Spinal cord (tissue), 9 donors: ENCODE measurements at regions not wholly inside any gene's neighbourhood (a gene's known extent, or its start where the extent isn't known, plus 50 kb on each side); places are given as distances from the start of the nearest gene placed in this dataset.

Source experiments
- DNase-seq, 6 donors: peaks; one replicate each; pipeline versions ENCODE4 v3.0.0 to v3.0.0-alpha.2; 2013 to 2015; ENCODE audit warnings: low spot score in 6 of 6, low read depth in 4 of 6
- H3K27ac ChIP-seq: one replicate; pipeline ENCODE4 v1.5.1; 2013; ENCODE audit warnings: low read depth, low read length, control low read depth
- H3K27me3 ChIP-seq: one replicate; pipeline ENCODE4 v1.6.1; 2013; ENCODE audit warnings: low read length; ENCODE audit not compliant: control insufficient read depth, insufficient read depth
- H3K36me3 ChIP-seq: one replicate; pipeline ENCODE4 v1.6.1; 2013; ENCODE audit warnings: low read length; ENCODE audit not compliant: control insufficient read depth, insufficient read depth
- H3K4me1 ChIP-seq: one replicate; pipeline ENCODE4 v1.6.1; 2013; ENCODE audit warnings: low read length; ENCODE audit not compliant: control insufficient read depth, insufficient read depth
- H3K4me3 ChIP-seq: one replicate; pipeline ENCODE4 v1.5.1; 2013; ENCODE audit warnings: low read depth, low read length, control low read depth
- H3K9me3 ChIP-seq: one replicate; pipeline ENCODE4 v1.6.1; 2013; ENCODE audit warnings: low read length; ENCODE audit not compliant: control insufficient read depth, insufficient read depth
- WGBS: methylation state at CpG from one replicate; pipeline ENCODE4 v1.1.5; 2013; ENCODE audit warnings: missing lambda C conversion rate; ENCODE audit not compliant: insufficient coverage; 5-methylcytosine and 5-hydroxymethylcytosine counted together
- donor health status: healthy.

DNA sequence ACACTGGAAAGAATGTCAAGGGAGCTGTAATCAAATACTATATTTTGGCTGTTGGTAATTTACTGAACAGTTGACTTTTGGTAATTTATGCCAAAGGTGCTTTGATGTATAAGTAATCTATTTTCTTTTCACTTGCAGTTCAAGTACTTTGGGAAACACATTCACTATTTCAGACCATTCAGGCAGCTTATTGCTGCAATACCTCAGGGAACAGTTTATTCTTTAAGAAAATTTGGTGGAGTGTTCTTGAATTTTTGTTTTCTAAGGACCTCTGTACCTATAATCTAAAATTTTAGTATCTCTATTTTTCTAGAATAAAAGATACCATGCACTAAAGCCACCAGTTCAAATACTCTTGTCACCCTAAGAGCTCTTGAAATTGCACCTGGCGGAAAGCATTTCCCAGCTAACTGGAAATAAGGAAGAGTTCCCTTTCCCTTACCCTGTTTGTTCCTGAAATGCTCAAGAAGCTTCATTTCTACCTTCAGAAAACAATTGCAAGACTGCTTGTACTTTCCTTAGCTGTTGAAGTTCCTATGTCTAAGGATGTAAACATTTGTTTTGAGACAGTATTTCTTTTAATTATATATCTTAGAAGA lies 633.5 kb upstream of the FAT1 start:
- Histone ChIP-seq H3K9me3 (no peaks in the 10 kb centered on the region), H3K27ac (no peak overlapping the region), H3K4me1 (no peaks in the 10 kb centered on the region), H3K36me3 (no peaks in the 10 kb centered on the region), H3K27me3 (no peaks in the 10 kb centered on the region), H3K4me3 (no peak overlapping the region)
- WGBS = no CpG with 5 or more reads among the region's 1 CpG
- no peak for DNase-seq

DNA sequence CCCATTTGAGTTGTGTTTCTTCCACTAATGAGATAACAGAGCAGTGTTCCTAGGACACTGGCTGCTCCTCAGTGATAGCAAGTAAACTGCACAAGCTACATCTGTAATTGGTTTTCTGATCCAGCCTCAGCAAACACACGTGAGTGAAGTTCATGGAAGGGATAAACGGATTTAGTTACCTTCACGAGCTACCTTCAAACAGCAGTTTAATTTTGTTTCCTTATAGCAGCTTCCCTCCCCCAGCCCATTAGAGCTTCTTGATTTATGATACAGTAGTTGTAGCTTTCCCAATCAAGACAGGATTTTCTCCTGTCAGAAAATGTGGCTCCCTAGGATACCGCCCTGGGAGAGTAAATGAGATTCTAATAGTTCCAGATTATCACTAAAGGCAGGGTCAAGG lies 634.2 kb upstream of the FAT1 start:
- DNase-seq = peak in 1 of 6 donors; percentile 58
- no CpG with 5 or more reads among the region's 4 CpGs for WGBS
- Histone ChIP-seq H3K4me1 (no peaks in the 10 kb centered on the region), H3K36me3 (no peaks in the 10 kb centered on the region), H3K27ac (no peak overlapping the region), H3K9me3 (no peaks in the 10 kb centered on the region), H3K4me3 (no peak overlapping the region), H3K27me3 (no peaks in the 10 kb centered on the region)

- Histone ChIP-seq H3K36me3 (peaks cover 2% of the 10 kb centered on the region), H3K9me3 (no peaks in the 10 kb centered on the region), H3K4me3 (no peak overlapping the region), H3K27me3 (no peaks in the 10 kb centered on the region), H3K4me1 (no peaks in the 10 kb centered on the region), H3K27ac (no peak overlapping the region)
- WGBS = 89% methylated on average over 29 of the region's 31 CpGs
- DNase-seq = peak in 1 of 6 donors; percentile 55
These were observed 632.4 kb upstream of the ZFP42 start for GRCh38 chr4:187362937-187363857.

DNA sequence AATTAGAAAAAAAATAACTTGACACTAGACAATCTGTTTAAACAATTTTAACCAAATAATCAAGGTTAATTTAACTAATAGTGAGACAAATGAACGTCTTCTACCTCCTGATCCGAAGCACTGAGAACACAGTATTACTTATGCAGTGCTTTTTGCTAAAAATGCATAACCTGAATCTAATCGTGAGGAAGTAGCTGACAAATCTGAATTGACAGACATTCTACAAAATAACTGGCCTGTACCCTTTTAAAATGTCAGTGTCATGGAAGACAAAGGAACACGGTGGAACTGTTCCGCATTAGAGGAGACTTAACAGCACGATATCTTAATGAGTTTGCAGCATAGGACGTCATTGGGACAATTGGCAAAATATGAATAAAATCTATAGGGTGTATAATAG lies 631.2 kb upstream of the ZFP42 start:
- Histone ChIP-seq H3K36me3 (peaks cover 2% of the 10 kb centered on the region), H3K9me3 (no peaks in the 10 kb centered on the region), H3K4me3 (no peak overlapping the region), H3K27me3 (no peaks in the 10 kb centered on the region), H3K4me1 (no peaks in the 10 kb centered on the region), H3K27ac (no peak overlapping the region)
- DNase-seq = no peak
- 0% methylated on average over 1 of the region's 7 CpGs for WGBS

GRCh38 chr4:187364851-187365250 lies 630.7 kb upstream of the ZFP42 start:
- no peak overlapping the region for H3K4me3 ChIP-seq
- H3K4me1 ChIP-seq = no peaks in the 10 kb centered on the region
- 100% methylated on average over 4 of the region's 7 CpGs for WGBS
- H3K9me3 ChIP-seq = no peaks in the 10 kb centered on the region
- H3K27ac ChIP-seq = no peak overlapping the region
- no peaks in the 10 kb centered on the region for H3K27me3 ChIP-seq
- no peak for DNase-seq
- H3K36me3 ChIP-seq = peaks cover 2% of the 10 kb centered on the region

DNA sequence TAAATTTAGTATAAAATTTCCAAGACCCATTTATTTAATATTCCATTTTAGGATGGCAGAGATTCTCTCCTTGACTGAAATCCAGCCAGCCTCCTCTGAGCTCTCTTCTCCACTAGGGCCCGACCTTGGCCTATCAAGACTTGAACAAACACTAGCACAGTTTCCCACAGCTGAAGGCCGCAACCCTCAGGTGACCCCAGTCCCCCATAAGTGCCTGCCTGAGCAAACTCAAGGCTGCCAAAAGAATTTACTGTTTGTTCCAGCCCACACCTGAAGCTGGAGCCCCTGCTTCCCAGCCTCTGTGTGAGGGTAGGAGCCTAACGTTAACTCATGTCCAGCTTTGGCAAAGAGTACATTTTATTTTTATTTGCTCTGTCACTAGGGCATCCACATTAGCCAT lies 629.0 kb upstream of the ZFP42 start:
- Histone ChIP-seq H3K36me3 (peaks cover 2% of the 10 kb centered on the region), H3K9me3 (no peaks in the 10 kb centered on the region), H3K4me1 (no peaks in the 10 kb centered on the region), H3K27me3 (no peaks in the 10 kb centered on the region), H3K4me3 (no peak overlapping the region), H3K27ac (no peak overlapping the region)
- no peak for DNase-seq
- WGBS = 56% methylated on average over 3 of the region's 3 CpGs

DNA sequence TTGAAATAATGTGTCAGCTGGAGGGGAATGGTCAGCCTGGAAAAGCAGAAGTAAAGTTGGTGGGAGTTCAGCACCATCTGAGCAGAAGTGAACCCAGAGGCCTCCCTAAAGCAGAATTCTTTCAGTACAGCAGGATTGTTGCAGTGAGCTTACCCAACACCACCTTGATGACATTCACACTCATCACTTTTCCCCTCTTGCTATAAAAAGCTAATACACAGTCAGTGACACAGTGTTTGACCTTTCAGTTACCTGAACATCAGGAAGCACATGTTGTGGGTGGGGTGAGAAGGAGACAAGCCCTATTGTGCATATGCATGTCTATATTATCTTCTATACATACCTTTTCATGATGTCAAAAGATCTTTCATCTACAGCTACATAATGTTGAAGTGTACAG lies 624.7 kb upstream of the ZFP42 start:
- no peaks in the 10 kb centered on the region for H3K27me3 ChIP-seq
- no peak overlapping the region for H3K27ac ChIP-seq
- DNase-seq = no peak
- no peaks in the 10 kb centered on the region for H3K36me3 ChIP-seq
- H3K4me3 ChIP-seq = no peak overlapping the region
- no peaks in the 10 kb centered on the region for H3K4me1 ChIP-seq
- H3K9me3 ChIP-seq = no peaks in the 10 kb centered on the region

DNA sequence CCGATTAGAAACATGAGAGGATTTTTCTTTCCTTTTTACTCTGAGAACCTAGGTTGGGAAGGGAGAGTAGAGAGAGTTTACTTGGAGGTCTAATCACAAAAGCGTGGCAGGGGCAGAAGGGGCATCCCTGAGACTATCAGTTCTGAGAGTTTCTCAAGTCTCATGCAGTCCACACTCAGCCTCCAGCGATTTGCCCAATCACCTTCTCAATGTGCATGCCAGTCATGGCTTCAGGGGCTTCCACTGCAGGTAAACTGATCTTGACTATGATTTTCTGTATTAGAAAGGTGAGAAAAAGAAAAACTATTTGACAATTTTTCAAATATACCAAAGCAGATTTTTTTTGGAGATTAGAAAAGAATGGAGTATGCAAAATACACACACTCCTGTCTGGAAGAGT lies 617.1 kb upstream of the ZFP42 start:
- 100% methylated on average over 1 of the region's 3 CpGs for WGBS
- no peak for DNase-seq
- no peaks in the 10 kb centered on the region for H3K36me3 ChIP-seq
- no peak overlapping the region for H3K4me3 ChIP-seq
- H3K27ac ChIP-seq = no peak overlapping the region
- H3K9me3 ChIP-seq = peaks cover 1% of the 10 kb centered on the region
- no peaks in the 10 kb centered on the region for H3K27me3 ChIP-seq
- H3K4me1 ChIP-seq = no peaks in the 10 kb centered on the region

- Histone ChIP-seq H3K27me3 (no peaks in the 10 kb centered on the region), H3K9me3 (peaks cover 1% of the 10 kb centered on the region), H3K4me3 (no peak overlapping the region), H3K36me3 (no peaks in the 10 kb centered on the region), H3K4me1 (no peaks in the 10 kb centered on the region), H3K27ac (no peak overlapping the region)
- WGBS = 86% methylated on average over 4 of the region's 4 CpGs
- no peak for DNase-seq
These were observed 615.4 kb upstream of the ZFP42 start for GRCh38 chr4:187380181-187380581.

DNA sequence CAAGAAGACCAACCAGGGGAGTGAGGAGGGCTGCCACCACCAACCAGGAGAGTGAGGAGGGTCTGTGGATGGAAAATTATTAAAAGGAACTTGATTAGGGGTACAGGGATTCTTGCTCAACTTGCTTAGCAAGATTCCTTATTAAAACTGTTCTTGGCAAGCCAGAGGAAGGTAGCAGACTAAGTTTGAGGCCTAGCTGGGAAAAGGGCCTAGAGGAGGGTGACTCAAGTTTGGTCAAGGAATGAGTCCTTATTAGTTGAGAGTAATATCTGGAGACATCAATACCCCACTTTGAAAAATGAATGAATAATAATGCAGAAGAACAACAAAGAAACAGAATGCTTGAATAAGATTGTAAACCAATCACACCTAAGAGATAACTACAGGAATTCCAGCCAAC lies 612.4 kb upstream of the ZFP42 start:
- H3K27me3 ChIP-seq = no peaks in the 10 kb centered on the region
- no peak overlapping the region for H3K4me3 ChIP-seq
- no peaks in the 10 kb centered on the region for H3K36me3 ChIP-seq
- DNase-seq = no peak
- no peaks in the 10 kb centered on the region for H3K9me3 ChIP-seq
- H3K27ac ChIP-seq = no peak overlapping the region
- no peaks in the 10 kb centered on the region for H3K4me1 ChIP-seq
